HG03457 (cell line): ENCODE measurements at regions not wholly inside any gene's neighbourhood (a gene's known extent, or its start where the extent isn't known, plus 50 kb on each side); places are given as distances from the start of the nearest gene placed in this dataset.

Experiments used
- ATAC-seq: cut with Tn5 transposase; IDR thresholded peaks from one replicate; pipeline ENCODE4 v1.9.1; 2021; ENCODE audit warnings: moderate number of reproducible peaks; ENCODE audit not compliant: unreplicated experiment

- no peak for ATAC-seq
These were observed 294.5 kb upstream of the NBEA start for GRCh38 chr13:34647379-34648150.

- no peak for ATAC-seq
These were observed 287.9 kb upstream of the NBEA start for GRCh38 chr13:34654203-34654602.

- ATAC-seq, result no peak
These were observed 287.4 kb upstream of the NBEA start for GRCh38 chr13:34654647-34655046.

- no peak for ATAC-seq
These were observed 286.5 kb upstream of the NBEA start for GRCh38 chr13:34655554-34655953.

GRCh38 chr13:34657716-34658115 is 284.4 kb upstream of the NBEA start:
- no peak for ATAC-seq

- no peak for ATAC-seq
These were observed 274.5 kb upstream of the NBEA start for GRCh38 chr13:34667286-34668218.

GRCh38 chr13:34671137-34671536 is 270.9 kb upstream of the NBEA start:
- no peak for ATAC-seq

- no peak for ATAC-seq
These were observed 269.4 kb upstream of the NBEA start for GRCh38 chr13:34672631-34673030.

- no peak for ATAC-seq
These were observed 266.4 kb upstream of the NBEA start for GRCh38 chr13:34675626-34676025.

- ATAC-seq, result no peak
These were observed 263.9 kb upstream of the NBEA start for GRCh38 chr13:34678154-34678553.

GRCh38 chr13:34681405-34681955 is 260.6 kb upstream of the NBEA start:
- ATAC-seq, result no peak

GRCh38 chr13:34695063-34695462 is 247.0 kb upstream of the NBEA start:
- ATAC-seq, result no peak

- no peak for ATAC-seq
These were observed 245.8 kb upstream of the NBEA start for GRCh38 chr13:34696296-34696695.

- ATAC-seq, result no peak
These were observed 245.3 kb upstream of the NBEA start for GRCh38 chr13:34696741-34697140.

- no peak for ATAC-seq
These were observed 243.1 kb upstream of the NBEA start for GRCh38 chr13:34698945-34699344.

- ATAC-seq, result no peak
These were observed 241.9 kb upstream of the NBEA start for GRCh38 chr13:34700155-34700554.

GRCh38 chr13:34701919-34702318 is 240.2 kb upstream of the NBEA start:
- no peak for ATAC-seq

GRCh38 chr13:34708566-34709313 is 233.3 kb upstream of the NBEA start:
- no peak for ATAC-seq

- no peak for ATAC-seq
These were observed 222.8 kb upstream of the NBEA start for GRCh38 chr13:34719060-34719875.

- ATAC-seq, result no peak
These were observed 221.5 kb upstream of the NBEA start for GRCh38 chr13:34720618-34721017.
